Epithelial cell of proximal tubule (primary cell): ENCODE measurements at regions not wholly inside any gene's neighbourhood (a gene's known extent, or its start where the extent isn't known, plus 50 kb on each side); places are given as distances from the start of the nearest gene placed in this dataset.

Experiments
- DNase-seq: peaks from one replicate; pipeline ENCODE4 v3.0.0-alpha.2; 2011; ENCODE audit warnings: low read depth
- H3K4me3 ChIP-seq: 2 replicates; pipeline ENCODE4 v1.5.1; 2011; ENCODE audit warnings: low read depth, mild to moderate bottlenecking, low read length
- TF ChIP-seq, protein P1 (sequence below): conservative IDR thresholded peaks from 2 replicates; pipeline ENCODE4 v1.5.1; 2012; ENCODE audit warnings: low read depth, mild to moderate bottlenecking, low read length

DNA sequence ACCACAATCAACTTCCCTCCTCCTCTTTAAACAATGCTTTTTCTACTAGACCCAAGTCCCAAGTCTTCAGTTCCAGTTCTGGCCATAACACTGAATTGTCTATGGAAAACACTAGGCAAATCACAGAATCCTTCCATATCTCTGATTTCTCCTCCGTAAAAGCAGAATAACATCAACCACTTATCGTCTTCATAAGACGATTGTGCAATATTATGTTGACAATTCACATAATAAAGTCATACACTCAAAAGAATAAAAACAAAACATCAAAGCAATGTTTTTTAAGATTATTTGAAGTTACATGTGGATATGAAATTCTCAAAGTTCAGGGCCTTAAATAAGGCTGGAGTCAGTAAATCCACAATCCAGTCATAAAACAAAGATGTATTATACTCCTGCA lies 84.4 kb downstream of the MTERF1 start:
- DNase-seq: no peak
- no peak overlapping the region for H3K4me3 ChIP-seq
- TF ChIP-seq, protein P1, sequence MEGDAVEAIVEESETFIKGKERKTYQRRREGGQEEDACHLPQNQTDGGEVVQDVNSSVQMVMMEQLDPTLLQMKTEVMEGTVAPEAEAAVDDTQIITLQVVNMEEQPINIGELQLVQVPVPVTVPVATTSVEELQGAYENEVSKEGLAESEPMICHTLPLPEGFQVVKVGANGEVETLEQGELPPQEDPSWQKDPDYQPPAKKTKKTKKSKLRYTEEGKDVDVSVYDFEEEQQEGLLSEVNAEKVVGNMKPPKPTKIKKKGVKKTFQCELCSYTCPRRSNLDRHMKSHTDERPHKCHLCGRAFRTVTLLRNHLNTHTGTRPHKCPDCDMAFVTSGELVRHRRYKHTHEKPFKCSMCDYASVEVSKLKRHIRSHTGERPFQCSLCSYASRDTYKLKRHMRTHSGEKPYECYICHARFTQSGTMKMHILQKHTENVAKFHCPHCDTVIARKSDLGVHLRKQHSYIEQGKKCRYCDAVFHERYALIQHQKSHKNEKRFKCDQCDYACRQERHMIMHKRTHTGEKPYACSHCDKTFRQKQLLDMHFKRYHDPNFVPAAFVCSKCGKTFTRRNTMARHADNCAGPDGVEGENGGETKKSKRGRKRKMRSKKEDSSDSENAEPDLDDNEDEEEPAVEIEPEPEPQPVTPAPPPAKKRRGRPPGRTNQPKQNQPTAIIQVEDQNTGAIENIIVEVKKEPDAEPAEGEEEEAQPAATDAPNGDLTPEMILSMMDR: no peak

DNA sequence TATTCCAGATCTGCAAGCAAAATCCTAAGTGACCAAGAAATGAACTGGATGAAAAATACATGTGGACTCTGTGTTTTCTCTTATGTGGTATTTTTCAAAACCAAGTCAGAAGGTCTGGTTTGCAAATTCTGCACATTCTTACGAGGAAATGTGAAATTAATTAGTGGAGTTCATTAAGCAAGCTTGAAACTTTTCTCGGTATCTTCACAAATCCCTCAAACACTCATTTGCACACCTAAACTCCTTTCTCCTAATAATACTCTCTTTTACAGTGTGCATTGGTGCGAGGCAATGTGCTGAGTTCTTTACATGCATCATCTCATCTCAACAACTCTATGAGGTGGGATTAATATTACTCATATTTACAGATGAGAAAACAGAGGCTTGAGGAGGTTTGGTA lies 82.1 kb downstream of the MTERF1 start:
- TF ChIP-seq, protein P1: no peak
- no peak overlapping the region for H3K4me3 ChIP-seq
- no peak for DNase-seq

DNA sequence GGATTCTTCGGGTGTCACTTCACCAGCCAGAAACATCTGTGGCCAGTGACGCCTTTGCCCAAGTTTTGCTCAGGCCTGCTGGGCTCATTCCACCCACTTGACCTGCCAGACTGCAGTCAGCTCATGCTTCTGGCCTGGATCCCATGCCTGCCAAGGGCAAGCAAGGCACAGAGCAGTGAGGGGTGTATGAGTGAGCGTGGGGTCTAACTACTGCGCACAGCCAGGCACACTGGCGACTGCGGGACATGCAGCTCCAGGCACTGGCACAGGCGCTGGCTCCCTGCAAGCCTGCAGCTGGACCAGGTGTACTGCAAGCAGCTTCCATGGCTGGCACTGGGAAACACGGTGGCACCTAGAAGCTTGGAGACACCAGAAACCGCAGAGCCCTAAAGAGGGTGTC lies 80.1 kb downstream of the MTERF1 start:
- H3K4me3 ChIP-seq: no peak overlapping the region
- DNase-seq: no peak
- TF ChIP-seq, protein P1: no peak

DNA sequence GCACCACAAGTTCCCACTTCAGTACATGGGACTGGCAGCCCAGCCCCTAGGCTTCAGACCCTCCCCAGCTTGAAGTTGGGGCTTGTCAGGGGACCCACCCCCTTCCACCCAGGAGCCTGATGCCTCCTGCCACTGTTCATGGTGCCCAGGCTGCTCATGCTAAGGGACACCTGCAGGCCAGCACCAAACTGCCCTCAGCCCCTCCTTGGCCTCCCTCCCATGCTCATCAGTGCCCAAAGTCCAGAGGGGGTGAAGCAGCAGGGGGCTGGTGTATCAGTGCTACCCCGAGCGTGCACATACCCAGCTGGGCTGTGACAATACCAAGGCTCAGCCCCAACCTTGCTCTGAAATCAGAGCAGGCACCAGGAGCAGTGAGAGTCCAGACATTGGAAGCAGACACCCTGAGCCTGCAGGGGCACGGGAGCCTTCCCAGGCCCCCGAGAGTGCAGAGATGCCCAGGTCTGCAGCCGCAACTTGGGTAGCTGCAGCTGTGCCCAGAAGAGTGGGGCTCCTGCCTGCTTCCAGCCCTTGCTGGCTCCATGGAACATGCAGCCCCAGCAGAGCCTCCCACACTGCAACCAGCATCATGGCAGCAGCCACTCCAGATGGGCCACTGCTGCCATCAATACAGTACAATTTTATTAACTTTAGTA lies 79.0 kb downstream of the MTERF1 start:
- no peak for DNase-seq
- TF ChIP-seq, protein P1: no peak
- no peak overlapping the region for H3K4me3 ChIP-seq

DNA sequence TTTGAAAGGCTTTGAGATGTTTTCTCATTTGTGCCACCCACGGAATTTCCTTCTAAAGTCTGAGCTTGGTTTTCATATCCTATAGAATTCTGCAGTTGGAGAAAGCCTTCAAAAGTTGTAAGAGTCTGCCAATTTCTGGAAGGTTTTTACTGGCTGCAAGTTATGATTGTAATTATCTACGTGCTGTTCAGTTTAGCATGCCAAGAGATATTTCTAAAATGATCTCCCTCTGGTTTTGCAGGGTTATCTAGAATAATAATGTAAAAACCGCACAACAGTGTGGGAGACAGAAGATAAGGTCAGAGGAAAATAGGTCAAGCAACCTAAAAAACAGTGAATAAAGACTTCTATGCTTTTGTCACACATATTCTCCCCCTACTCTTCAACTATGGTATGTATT lies 69.3 kb downstream of the MTERF1 start:
- no peak for DNase-seq
- H3K4me3 ChIP-seq: no peak overlapping the region
- TF ChIP-seq, protein P1: no peak

DNA sequence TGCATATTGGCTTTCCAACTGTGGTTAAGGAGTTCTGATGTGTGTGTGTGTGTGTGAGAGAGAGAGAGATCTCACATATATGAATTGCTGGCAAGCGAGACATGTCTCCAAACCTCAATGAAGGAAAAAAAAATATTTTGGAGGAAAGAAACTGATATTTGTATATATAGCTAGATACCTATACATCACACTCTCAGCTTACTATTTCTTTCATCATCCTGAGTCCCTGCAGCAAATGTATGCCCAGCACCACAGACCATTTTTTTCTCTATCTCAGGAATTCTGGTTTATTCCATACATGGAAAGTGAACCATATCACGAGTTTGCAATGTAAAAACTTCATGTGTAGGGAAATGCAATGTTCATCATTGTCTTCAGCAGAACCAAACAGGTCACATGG lies 68.9 kb downstream of the MTERF1 start:
- TF ChIP-seq, protein P1: no peak

DNA sequence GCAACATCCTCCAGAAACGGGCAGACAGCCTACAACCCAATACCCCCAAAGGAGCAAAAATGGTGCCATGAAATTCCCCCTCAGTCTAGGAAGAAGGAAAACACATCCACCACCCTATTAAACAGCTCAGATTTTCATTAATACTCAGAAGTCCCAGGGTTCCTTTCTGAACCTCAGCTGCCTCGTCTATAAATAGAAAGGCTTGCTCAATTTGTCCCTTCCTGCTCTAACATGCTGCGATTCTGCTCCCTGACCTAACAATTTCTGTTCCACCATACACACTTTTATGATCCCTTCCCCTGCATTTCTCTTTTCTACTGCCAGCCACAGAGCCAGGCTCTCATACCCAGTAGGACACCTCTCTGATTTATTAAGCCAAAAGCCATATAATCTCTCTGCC lies 68.1 kb downstream of the MTERF1 start:
- TF ChIP-seq, protein P1: no peak
- DNase-seq: no peak
- no peak overlapping the region for H3K4me3 ChIP-seq

More for the DNA sequence above, 68.9 kb downstream of the MTERF1 start:
- no peak for DNase-seq
- H3K4me3 ChIP-seq: no peak overlapping the region
